Fibroblast of lung (primary cell): ENCODE measurements at regions not wholly inside any gene's neighbourhood (a gene's known extent, or its start where the extent isn't known, plus 50 kb on each side); places are given as distances from the start of the nearest gene placed in this dataset.

Experiments used
- DNase-seq, 2 donors: peaks; one replicate each; pipeline versions ENCODE4 v3.0.0 to v3.0.0-alpha.2; 2010; ENCODE audit warnings: low read depth in 2 of 2
- H2AFZ ChIP-seq: 2 replicates; pipeline ENCODE4 v1.5.1; 2012; ENCODE audit warnings: low read length, control low read depth, inconsistent platforms
- H3K27ac ChIP-seq: 2 replicates; pipeline ENCODE4 v1.5.1; 2011; ENCODE audit warnings: low read length, control low read depth; ENCODE audit not compliant: insufficient read depth
- H3K27me3 ChIP-seq: 2 replicates; pipeline ENCODE4 v1.5.1; 2011; ENCODE audit warnings: mild to moderate bottlenecking, low read length; ENCODE audit not compliant: control insufficient read depth, insufficient read depth
- H3K36me3 ChIP-seq: 2 replicates; pipeline ENCODE4 v1.5.1; 2011; ENCODE audit warnings: low read length; ENCODE audit not compliant: control insufficient read depth, insufficient read depth
- H3K4me1 ChIP-seq: 2 replicates; pipeline ENCODE4 v1.5.1; 2011; ENCODE audit warnings: low read length; ENCODE audit not compliant: control insufficient read depth, insufficient read depth; ENCODE audit errors: extremely low read depth
- H3K4me2 ChIP-seq: 2 replicates; pipeline ENCODE4 v1.5.1; 2011; ENCODE audit warnings: low read length, control low read depth; ENCODE audit not compliant: insufficient read depth; ENCODE audit errors: extremely low read depth
- H3K4me3 ChIP-seq, 4 experiments: fragments of 200-600 bp in 1 of 4; sonication (generic) in 1 of 4; replicated peaks in 1 of 4; 2 replicates each; pipeline ENCODE4 v1.5.1; 2011 to 2016; ENCODE audit warnings: low read length in 4 of 4, low read depth in 3 of 4, mild to moderate bottlenecking in 3 of 4, control low read depth in 2 of 4, inconsistent platforms in 1 of 4, mixed read lengths in 1 of 4; ENCODE audit not compliant: insufficient read depth in 1 of 4; ENCODE audit errors: control extremely low read depth in 1 of 4
- H3K79me2 ChIP-seq: 2 replicates; pipeline ENCODE4 v1.5.1; 2012; ENCODE audit warnings: mild to moderate bottlenecking, low read length, inconsistent platforms; ENCODE audit not compliant: control insufficient read depth, insufficient read depth
- H3K9ac ChIP-seq: 2 replicates; pipeline ENCODE4 v1.5.1; 2011; ENCODE audit warnings: mild to moderate bottlenecking, low read length, control low read depth; ENCODE audit not compliant: insufficient read depth
- H3K9me3 ChIP-seq: 2 replicates; pipeline ENCODE4 v1.5.1; 2012; ENCODE audit warnings: low read depth, low read length; ENCODE audit not compliant: control insufficient read depth, insufficient read depth
- H4K20me1 ChIP-seq: 2 replicates; pipeline ENCODE4 v1.5.1; 2011; ENCODE audit warnings: low read length; ENCODE audit not compliant: control insufficient read depth, insufficient read depth; ENCODE audit errors: extremely low read depth
- CTCF ChIP-seq, 2 donors: IDR thresholded peaks in 1 of 2; conservative IDR thresholded peaks in 1 of 2; 1 replicate in 1 of 2; 2 replicates in 1 of 2; pipeline ENCODE4 v1.5.1; 2011 to 2012; ENCODE audit warnings: low read length in 2 of 2, control low read depth in 1 of 2, inconsistent platforms in 1 of 2, low read depth in 1 of 2, mild to moderate bottlenecking in 1 of 2
- EZH2 ChIP-seq: IDR thresholded peaks from 2 replicates; pipeline ENCODE4 v1.5.1; 2012; ENCODE audit warnings: low read length, control low read depth, mild to moderate bottlenecking; ENCODE audit errors: missing control alignments

GRCh38 chr2:58925676-58926081, 684.6 kb upstream of the FANCL start:
- TF ChIP-seq EZH2 (no peak), CTCF (conservative IDR thresholded peaks at IDR 0.05 in 1 of 2, IDR thresholded peaks at IDR 0.05 in 1 of 2; ENCODE audit: low read depth in 1 of 2, low read length in 2 of 2) (no peak)
- H3K4me2 ChIP-seq, result no peak overlapping the region
- DNase-seq, result peak; percentile 25 to 61
- H3K9ac ChIP-seq, result no peak overlapping the region
- no peak overlapping the region for H3K4me3 ChIP-seq
- H3K9me3 ChIP-seq, result no peaks in the 10 kb centered on the region
- H3K27me3 ChIP-seq, result no peaks in the 10 kb centered on the region
- no peaks in the 10 kb centered on the region for H4K20me1 ChIP-seq
- no peaks in the 10 kb centered on the region for H3K36me3 ChIP-seq
- H3K4me1 ChIP-seq, result no peaks in the 10 kb centered on the region
- H3K79me2 ChIP-seq, result no peaks in the 10 kb centered on the region
- no peak overlapping the region for H2AFZ ChIP-seq
- H3K27ac ChIP-seq, result no peak overlapping the region

GRCh38 chr2:58923869-58924268, 682.7 kb upstream of the FANCL start:
- Histone ChIP-seq H3K36me3 (no peaks in the 10 kb centered on the region), H3K79me2 (no peaks in the 10 kb centered on the region), H2AFZ (no peak overlapping the region), H3K4me2 (no peak overlapping the region), H3K4me1 (no peaks in the 10 kb centered on the region), H3K27me3 (no peaks in the 10 kb centered on the region), H3K27ac (no peak overlapping the region), H4K20me1 (no peaks in the 10 kb centered on the region), H3K4me3 (no peak overlapping the region), H3K9me3 (no peaks in the 10 kb centered on the region), H3K9ac (no peak overlapping the region)
- peak; percentile 21 to 95 for DNase-seq
- TF ChIP-seq CTCF (conservative IDR thresholded peaks at IDR 0.05 in 1 of 2, IDR thresholded peaks at IDR 0.05 in 1 of 2; ENCODE audit: low read depth in 1 of 2, low read length in 2 of 2) (no peak), EZH2 (no peak)

- no peak overlapping the region for H3K27ac ChIP-seq
- no peak overlapping the region for H3K4me3 ChIP-seq
These were observed 681.1 kb upstream of the FANCL start for GRCh38 chr2:58922245-58922644.

More at GRCh38 chr2:58922245-58922644, 681.1 kb upstream of the FANCL start:
- Histone ChIP-seq H3K9ac (no peak overlapping the region), H4K20me1 (no peaks in the 10 kb centered on the region), H3K4me2 (no peak overlapping the region), H3K27me3 (no peaks in the 10 kb centered on the region), H3K79me2 (no peaks in the 10 kb centered on the region), H3K9me3 (no peaks in the 10 kb centered on the region), H2AFZ (no peak overlapping the region), H3K4me1 (no peaks in the 10 kb centered on the region), H3K36me3 (no peaks in the 10 kb centered on the region)
- TF ChIP-seq EZH2 (no peak), CTCF (conservative IDR thresholded peaks at IDR 0.05 in 1 of 2, IDR thresholded peaks at IDR 0.05 in 1 of 2; ENCODE audit: low read depth in 1 of 2, low read length in 2 of 2) (no peak)
- DNase-seq, result no peak
